GM12872 (cell line): ENCODE measurements at regions not wholly inside any gene's neighbourhood (a gene's known extent, or its start where the extent isn't known, plus 50 kb on each side); places are given as distances from the start of the nearest gene placed in this dataset.

ENCODE experiments used
- CTCF ChIP-seq: IDR thresholded peaks from 3 replicates; pipeline ENCODE4 v1.5.1; 2011; ENCODE audit warnings: low read depth, mild to moderate bottlenecking, low read length, moderate library complexity; ENCODE audit not compliant: insufficient read depth

DNA sequence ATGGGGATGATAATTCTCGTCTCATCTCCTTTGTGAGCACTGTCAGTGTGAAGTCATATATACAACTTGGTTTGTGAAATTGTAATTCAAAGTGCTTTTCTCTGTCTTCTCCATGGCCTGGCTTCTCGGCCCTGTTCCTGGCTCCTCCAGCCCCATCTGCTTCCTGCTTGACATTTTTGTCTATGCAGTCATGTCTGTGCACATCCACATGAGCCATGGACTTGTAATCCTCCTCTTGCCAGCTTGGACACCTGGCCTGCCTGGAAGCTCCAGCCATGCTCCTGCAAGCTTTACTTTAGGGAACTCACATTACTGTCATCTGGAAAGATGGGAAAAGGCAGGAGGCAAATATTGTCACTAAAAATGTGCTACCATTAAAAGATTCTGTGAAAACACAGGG, 576.0 kb upstream of the DPP6 start:
- no peak for TF ChIP-seq CTCF

GRCh38 chr7:153496257-153496656, 555.9 kb upstream of the DPP6 start:
- TF ChIP-seq CTCF, result no peak

DNA sequence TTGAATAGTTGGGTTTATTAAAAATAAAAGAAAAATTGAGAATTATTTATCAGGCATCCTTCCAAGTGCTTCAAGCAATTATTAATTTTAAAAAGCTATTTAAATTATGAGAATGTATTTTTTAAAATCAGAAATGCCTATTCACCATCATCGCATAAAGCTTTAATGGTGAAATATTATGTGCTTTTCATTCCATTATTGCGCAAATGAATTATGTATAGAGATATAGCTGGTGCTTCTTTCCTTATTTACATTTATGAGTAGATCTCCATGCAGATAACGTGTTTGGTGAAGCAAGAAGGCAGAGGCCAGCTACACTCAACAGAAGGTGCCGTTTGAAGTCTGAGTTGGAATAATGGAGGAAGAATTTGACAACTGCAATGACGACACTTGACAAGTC, 549.1 kb upstream of the DPP6 start:
- no peak for TF ChIP-seq CTCF

DNA sequence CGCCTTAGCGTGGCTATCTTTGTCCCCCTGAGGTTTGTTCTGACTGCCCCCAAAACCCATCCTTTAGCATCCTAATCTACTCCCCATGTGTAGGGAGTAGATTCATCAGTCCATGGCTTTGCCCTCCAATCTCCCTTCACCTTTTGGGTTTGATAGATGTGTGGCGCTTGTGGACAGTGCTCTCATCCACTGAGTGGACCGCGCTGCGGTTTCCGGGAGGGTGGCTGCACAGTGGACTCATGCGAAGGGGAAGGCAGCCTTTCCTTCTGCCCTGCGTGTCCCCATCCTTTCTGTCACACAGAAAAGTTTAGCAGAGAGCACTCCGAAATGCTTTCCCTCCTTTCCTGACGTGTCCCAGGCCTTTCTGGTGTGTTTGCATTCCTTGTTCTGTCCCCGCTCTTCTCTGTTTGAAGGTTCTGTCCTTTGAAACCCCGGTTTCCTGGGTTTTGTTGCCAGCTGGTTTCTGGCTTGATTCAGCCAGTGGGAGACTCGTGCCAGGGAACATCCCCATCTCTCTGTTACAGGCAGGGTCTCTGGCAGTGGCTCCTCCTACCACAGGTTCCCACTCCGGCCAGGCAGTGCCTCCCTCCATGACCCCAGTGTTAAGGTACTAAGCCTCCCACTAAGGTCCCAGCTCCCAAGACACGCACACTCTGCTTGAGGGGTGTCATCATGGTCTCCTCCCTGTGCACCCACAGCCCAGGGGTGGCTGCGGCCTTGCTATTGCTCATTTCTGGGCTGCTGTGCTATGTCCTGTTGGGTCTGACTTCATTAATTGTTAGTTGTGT, 547.7 kb upstream of the DPP6 start:
- no peak for TF ChIP-seq CTCF

DNA sequence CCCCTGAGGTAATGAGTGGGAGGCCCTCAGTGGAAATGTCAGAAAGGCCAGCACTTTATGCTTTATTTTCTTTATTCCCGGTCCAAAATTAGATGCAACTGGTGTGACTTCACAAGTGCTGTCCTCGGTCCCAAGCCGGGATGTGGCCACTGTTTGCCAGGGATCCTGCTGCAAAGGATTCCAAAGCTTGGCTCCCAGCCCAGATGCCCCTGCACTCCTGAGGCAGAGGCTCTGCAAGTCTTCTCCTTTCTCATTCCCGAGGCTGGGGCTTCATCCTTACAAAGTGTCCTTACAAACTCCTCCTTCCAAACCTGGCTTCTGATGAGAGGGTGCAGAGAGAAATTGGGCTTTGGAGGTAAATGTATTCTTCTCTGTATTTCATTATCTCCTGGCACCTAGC, 544.3 kb upstream of the DPP6 start:
- no peak for TF ChIP-seq CTCF

- TF ChIP-seq CTCF, result no peak
These were observed 542.4 kb upstream of the DPP6 start for GRCh38 chr7:153509768-153510167.

DNA sequence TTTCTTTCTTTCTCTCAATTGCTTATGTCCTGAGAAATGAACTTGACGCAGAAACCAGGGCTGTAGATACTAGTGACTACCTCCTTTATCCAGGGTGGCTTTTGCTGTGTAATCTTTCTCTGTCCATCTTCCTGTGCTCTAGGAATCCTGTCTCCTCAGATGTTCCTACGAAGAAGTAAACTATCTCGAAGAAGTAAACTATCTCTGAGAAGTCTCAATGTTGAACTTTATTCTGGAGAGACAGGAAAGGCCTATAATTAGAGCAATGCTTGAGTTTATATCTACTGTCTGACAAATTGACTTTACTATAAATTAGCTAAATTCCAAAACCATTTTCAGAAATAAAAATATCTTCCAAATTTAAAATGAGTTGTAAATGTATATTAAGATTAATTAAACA, 541.5 kb upstream of the DPP6 start:
- TF ChIP-seq CTCF, result no peak
